NOMO-1 (cell line): ENCODE measurements at regions not wholly inside any gene's neighbourhood (a gene's known extent, or its start where the extent isn't known, plus 50 kb on each side); places are given as distances from the start of the nearest gene placed in this dataset.
"Not testable (repeated sequence)": the region's sequence is repeated elsewhere in the genome, so short reads cannot be mapped to it uniquely, and the experiment has no call there.

Experiments used
- DNase-seq, 2 experiments: peaks; one replicate each; lab custom pipeline; 2025; ENCODE audit not compliant: unreplicated experiment in 2 of 2; lab: John Stamatoyannopoulos, UW

DNA sequence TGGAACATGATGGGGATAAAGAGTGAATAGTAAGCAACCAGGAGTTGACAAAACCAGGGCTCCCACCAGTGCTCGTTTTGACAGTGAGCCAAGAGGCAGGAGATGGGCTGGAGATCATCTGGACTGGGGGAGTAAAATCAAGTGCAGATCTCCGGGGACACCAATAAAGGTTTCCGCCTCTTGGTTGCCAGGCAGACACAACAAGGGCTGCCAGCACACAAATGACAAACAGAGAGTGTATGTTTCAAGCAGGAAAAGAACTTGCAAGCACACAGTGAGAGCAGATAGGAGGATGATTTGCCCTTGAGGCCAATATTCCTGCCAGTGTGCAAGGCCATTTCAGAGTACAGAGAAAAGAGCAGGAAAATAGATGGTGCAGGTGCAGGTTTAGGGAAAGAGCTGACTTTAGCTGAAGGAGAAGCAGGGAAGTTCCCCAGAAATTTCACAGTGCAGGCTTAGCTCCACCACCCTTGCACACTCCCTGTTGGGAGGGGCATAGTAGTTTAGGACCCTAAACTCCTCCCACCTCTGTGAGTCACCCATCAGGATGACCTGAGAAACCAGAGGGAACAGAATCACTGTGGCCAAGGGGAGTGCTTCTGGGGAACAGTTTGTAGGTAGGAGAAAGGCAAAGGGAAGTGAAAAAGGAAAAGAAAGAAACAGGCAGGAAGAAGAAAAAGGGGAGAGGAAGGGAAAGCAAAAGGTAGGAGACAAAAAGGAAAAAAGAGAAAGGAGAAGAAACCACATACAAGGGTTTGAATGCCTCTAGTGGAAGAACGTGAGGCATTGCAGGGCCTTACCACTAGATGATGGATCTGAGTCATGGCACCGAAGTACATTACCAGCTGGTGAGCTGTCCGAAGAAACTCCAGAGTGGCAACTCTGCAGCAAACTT is 404.4 kb downstream of the SLC6A15 start:
- DNase-seq: peak; percentile 5 to 36

DNA sequence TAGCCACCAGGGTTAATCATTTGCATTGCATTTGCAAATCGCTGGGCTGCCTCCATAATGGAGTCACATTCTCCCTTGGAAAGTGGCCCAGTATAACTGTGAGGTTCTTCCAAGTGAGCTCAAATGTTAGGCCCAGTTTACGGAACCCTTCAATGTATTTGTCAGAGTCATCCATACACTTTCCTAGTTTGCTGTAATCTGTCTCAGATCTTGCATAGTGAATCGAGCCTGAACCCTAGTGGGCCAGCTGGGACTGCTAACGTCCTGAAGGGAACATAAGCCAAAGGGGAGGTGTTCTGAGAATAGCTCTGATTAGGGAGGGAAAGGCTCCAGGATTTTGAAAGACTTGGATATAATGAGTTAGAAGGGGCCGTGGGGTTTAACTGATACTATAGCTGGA is 406.3 kb downstream of the SLC6A15 start:
- DNase-seq: no peak

DNA sequence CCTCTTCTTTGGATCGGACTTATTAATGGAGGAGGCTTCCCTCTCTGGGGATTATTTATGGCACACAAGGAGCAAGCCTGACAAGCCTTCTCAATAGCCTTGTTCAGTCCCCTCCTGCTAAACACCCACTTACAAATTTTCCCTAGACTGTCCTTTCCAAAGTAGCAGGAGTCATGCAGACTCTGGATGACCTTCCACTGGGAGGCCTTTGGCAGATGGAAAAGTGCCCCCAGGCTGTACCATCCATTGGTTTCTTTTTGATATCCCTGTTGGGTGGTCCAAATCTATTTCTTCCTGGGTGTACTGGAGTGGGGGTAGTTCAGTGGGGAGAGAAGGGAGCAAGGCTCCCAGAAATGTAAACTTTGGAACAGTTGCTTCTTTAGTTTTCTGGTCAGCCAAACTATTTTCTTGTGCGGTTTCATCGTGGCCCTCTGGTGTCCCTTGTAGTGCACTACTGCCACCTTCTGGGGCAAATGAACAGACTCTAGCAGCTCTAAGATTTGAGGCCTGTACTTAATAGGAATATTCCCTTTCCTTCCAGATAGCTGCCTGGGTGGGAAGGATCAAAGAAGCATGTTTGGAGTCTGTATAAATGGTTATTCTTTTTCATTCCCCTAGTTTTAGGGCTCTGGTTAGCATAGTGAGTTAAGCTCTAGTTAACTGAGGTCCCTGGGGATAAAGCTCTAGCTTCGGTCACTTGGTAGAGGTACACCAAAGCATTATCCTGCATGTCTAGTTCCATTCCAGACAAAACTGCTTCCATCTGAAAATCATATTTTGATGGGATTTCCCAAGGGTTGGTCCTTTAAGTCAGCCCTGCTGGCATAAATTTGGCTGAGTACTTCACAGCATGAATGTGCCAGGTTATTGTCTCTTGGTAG is 409.5 kb downstream of the SLC6A15 start:
- peak in 1 of 2 experiments; percentile 33 for DNase-seq

DNA sequence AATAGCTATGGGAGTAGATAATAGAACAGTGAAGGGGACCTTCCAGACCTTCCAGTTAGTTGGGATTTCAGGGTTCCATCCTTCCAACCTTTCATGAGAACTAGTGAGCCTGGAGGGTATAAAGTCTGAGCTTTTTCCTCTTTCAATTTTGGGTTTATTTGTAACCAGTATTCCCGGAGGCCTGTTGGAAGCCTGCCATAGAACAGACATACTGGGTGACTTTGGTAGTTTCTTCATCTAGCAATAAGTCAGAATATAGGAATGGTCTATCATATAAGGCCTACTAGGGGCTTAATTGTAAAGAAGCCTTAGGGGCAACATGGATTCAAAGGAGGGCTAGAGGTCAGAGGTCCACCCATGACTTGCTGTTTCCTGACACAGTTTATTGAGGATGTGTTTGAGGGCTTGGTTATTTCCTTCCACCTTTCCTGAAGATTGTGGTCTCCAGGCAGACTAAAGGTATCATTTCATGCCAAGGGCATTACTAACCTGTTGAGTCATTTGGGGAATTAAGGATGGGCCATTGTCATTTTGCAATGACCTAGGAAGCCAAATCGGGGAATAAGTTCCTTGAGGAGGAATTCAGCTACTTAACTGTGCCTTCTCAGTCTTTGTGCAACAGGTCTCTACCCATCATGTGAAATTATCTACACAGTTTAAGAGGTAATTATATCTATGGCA is 410.3 kb downstream of the SLC6A15 start:
- DNase-seq: no peak

DNA sequence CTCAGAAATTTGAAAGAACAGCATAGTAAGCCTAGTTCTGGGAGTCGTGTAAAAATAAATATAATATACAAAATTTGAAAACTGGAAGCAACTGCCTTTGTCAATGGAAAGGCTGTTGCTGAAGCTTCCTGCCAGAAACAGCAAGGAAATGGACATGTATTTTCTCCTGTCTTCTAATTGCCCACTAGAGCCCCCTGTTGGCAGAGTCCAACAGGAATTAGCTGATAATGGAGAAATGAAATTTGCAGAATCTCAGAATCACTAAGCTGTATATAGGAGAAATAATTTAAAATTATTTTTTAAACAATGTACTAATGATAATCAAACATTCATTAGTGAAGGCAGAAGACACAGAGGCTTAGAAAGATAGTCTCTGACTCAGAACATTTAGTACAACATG is 414.8 kb downstream of the SLC6A15 start:
- DNase-seq: no peak

DNA sequence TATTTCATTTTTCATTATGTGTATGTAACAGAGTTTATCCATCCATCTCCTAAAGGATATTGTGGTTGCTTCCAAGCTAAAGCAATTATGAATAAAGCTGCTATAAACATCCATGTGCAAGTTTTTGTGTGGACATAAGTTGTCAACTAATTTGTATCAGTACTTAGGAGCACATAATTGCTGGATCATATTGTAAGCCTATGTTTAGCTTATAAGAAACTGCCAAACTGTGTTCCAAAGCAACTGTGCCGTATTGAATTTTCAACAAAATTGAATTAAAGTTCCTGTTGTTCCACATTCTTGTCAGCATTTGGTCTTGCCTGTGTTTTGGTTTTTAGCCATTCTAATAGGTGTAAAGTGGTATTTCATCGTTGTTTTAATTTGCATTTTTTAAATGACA is 416.9 kb downstream of the SLC6A15 start:
- DNase-seq: no peak

DNA sequence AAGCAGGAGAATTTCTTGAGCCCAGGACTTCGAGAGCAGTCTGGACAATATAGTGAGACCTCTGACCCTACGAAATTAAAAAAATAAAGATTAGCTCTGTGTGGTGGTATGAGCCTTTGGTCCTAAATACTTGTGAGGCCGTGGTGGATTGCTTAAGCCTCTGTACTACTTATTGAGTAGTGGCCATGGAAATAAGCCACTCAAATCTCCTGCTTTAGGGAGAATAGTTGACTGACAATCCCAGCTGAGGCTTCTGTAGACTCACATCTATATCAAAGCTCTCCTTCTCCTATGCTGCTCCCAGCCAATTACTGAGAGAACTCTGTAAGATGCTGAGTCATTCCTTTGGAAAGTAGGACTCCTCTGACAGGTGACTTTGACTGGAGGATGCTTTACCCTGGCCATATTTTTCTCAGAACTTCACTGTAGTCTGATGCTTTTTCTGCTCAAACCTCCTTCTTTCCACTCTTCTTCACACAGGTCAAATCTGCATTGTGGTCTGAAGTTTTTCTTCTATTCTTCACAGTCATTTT is 420.2 kb downstream of the SLC6A15 start:
- DNase-seq: no peak

DNA sequence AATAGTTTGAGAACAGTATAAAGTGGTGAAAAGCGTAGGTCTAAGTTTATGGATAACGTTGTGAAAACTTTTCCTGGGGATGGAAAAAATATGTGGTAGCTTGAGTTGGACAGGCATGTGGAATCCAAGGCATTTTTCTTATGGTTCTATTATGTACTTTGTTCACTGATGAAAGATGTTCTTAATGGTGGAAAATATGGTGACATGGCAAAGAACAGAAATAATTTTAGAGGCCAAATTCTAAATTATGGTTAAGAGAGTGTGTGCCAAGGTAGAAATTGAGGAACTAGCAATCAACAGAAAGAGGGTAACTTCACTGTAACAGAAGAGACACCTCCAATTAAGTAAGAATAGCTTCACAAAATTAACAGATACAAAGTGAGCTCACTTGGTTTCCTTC is 427.8 kb downstream of the SLC6A15 start:
- DNase-seq: no peak

DNA sequence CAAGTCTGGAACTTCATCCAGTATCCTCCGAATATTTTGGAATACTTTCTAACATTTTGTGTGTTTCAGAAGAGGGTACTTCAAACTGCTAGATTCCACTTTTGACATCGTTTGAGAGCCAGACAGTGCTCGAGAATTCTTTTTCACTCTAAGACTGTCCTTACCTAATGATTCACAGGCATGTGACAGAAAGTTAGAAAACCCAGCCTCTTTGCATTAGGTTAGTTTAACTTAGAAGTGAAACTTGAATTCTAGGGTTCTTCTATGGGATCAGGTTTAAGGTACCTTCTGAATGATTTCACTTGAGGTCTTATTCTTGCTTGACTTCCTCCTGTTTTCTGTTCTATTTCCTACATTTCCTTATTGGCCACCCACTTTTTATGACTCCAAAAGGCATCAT is 431.8 kb downstream of the SLC6A15 start:
- DNase-seq: no peak

DNA sequence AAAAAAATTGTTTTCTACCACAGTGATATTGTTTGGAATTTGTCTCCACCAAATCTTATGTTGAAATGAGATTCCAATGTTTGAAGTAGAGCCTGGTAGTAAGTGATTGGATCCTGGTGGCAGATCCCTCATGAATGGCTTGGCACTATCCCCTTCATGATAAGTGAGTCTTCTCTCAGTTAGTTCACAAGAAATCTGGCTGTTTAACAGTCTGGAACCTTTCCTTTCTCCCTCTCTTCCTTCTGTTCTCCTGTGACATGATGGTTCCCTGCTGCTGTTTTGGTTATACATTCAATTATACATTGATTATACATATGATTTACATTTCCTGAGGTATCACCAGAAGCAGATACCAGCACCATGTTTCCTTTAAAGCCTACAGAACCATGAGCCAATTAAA is 442.2 kb downstream of the SLC6A15 start:
- no peak for DNase-seq

DNA sequence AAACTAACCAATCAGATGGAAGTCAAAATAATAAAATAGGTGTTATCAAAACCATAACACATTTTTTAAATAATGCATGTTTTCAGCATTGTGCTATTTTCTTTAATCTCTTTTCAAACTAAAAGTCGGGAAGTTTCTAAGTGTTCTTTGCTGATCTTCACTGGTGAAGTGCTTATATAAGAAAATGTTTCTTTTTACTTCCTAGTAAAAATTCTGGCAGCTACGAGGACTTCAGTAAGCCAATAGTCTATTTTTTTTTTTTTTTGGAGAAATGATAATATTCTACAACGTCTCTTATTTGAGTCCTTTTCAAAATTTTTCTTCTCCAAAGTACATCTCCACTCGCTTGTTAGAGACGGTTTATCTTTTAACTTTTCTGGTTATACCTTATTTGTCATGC is 448.0 kb downstream of the SLC6A15 start:
- no peak for DNase-seq

DNA sequence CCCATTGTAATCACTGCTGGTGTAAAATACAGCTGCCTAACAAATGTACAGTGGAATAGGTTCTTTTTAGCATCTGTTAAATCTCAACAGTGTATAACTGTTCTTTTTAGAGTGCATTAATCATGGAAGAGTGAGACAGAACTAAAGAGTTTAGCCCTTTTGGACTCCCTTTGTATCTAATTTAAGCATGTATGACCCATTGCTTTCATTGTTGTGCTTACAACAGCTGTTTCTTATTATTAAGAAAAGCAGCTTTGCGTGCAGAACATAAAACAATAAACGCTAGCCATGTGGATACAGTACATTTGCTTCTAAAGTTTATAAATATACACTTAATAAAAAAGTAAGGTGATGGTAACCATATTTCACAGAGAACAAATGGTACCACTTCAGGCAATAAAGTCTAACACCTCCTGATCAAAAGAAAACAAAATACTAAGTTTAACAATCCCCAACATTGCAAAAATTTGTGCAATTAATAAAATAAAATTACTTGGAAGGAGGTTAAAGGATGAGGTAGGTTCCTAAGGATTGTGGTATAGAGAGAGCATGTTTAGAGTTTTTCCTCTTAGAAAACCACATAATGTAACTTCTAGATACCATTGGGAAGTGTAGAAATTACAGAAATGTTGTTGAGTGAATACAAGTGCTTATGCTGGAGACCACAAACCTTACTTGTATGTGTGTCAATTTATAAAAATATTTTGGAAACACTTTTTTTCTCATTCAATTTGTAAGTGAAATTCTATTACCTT is 448.7 kb downstream of the SLC6A15 start:
- no peak for DNase-seq

DNA sequence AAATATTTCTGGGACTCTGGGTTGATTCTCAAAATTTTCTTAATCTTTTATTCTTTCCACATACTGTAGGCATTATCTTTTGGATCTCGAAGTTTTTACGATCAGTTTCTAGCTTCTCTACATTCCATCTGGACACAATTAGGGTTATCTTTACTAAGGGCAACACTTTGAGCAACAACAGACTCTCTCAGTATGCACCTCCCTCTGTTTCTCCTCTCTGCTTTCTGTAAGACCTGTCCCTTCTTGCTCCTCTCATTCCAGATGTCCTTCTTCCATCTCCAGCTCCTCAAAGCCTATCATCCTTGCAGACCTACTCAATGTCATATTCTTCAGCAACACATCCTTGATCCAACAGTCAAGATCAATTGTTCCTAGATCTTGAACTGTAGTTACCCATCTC is 457.0 kb downstream of the SLC6A15 start:
- no peak for DNase-seq

DNA sequence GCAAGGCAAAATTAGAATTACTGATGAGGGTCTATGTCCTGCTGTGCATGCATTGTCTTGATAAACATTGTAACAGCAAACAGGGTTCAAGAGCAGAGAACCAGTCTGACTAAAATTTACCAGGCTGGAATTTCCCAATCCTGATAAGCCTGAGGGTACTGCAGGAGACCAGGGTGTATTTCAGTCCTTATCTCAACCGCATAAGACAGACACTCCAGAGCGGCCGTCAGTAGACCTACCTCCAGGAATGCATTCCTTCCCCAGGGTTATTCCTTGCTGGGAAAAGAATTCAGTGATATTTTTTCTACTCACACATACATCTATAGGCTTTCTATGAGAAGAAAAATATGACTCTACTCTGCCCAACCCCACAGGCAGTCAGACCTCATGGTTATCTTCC is 466.1 kb downstream of the SLC6A15 start:
- DNase-seq: not testable (repeated sequence)

DNA sequence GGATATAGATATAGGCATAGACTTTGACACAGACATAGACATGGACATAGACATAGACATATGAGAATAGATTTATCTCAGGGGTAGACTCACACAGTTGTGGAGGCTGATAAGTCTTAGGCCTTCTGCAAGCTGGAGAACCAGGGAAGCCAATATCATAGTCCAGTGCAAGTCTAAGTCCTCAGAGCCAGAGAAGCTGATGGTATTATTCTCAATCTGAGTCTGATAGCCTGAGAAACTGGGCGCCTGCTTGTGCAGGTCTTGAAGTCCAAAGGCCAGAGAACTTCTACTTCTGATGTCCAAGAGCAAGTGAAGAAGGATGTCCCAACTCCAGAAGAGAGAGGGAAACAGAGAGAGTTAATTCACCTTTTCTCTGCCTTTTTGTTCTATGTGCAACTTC is 476.5 kb downstream of the SLC6A15 start:
- no peak for DNase-seq

DNA sequence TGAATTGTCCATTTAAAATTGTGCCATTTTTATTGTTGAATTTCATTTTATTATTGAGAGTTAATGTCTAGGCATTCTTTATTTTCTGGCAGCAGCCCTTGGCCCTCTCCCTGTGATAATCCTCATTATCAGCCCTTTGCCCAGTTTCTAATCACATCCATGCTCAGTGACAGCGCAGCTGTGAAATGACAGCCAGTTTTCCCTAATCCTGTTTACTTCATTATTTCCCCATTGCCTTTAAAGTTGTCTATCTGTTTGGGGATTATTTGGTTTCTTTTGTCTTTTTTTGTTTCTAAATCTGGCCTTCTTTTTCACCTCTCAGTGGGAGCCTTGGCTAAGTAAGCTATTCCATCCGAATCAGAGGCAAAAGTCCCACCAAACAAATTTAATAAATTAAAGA is 476.9 kb downstream of the SLC6A15 start:
- DNase-seq: no peak

DNA sequence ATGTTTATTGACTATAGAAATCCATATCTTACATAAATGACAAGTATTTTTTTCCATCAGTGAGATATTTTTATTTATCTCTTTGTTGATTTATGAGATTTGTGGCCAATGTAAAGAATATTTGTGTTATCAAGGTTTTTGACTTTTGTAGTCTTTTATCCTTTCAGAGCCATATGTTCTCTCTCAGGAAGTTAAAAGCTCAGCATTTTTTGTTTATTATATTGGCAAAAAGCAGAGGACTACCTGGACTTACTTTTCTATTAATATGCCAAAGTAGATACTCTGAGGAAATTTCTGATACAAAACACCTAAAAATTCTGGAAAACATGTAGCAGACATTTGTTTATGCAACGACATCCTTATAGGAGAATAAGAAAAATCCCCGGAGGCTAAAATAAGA is 490.3 kb downstream of the SLC6A15 start:
- no peak for DNase-seq

DNA sequence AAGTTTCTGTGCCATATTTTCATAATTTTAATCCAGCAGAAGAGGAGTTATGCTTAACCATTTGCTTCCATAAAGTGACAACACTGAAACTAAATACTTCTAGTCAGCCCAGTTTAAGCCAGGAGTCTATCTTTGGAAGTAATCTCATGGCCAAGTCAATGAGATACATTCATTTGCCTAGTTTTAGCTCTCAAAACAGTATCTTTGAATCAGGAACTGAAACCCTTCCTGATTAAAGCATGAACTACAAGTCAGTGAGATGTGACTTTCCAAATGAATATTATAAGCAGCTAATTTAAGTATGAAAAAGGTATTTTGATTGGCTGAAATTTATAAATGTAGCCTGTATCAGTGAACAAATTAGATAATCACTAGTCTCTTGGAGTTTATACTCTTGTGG is 491.5 kb downstream of the SLC6A15 start:
- DNase-seq: no peak

DNA sequence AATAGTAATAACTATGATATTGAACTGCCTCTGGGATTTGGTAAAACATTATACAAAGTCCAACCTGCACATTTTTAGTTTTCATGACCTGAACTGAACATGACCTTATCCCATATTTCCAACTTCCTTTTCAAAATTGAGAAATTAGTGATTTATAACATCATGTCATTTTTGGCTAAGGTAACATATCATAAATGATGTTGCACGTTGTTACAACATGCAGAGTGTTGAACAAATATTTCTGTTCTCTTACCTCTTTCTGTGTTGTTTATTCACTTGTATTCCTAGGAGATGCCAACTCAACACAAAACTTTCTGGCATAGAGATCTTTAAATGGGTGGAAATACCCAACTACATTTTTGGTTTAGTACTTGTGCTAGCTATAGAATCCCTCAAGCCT is 496.0 kb downstream of the SLC6A15 start:
- DNase-seq: no peak

DNA sequence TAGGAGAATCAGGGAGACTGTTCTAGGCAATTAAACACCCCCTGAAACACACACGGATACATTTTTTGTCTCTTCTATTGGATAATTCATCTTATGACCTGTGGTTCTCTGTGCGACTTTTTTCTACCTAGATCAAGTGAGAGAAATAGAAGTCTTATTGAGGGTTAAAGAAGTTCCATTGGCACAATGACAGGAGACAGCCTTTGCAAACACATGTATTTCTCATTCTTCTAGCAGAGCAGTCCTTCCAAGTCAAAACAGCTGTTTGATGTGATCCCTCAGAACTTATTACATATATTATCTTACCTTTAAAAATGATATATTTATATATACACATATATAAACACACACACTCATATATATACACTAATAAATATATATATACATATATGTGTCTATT is 496.7 kb downstream of the SLC6A15 start:
- no peak for DNase-seq
